ENCODE measurements at regions not wholly inside any gene's neighbourhood (a gene's known extent, or its start where the extent isn't known, plus 50 kb on each side); places are given as distances from the start of the nearest gene placed in this dataset.

GRCh38 chr13:63636316-63636993, 2220.8 kb upstream of the PCDH20 start:
- TF ChIP-seq POLR2AphosphoS5 (IDR thresholded peaks at IDR 0.05; ENCODE audit: low read length) (no peak), RELA (IDR thresholded peaks at IDR 0.05; ENCODE audit: borderline replicate concordance, partially characterized antibody) (no peak), CBX5 (IDR thresholded peaks at IDR 0.05; ENCODE audit: low read depth) (no peak), CEBPB (IDR thresholded peaks at IDR 0.05; ENCODE audit: borderline replicate concordance in 1 of 2, low read depth in 2 of 2, low read length in 2 of 2) (no peak), SRF (IDR thresholded peaks at IDR 0.05; ENCODE audit: low read depth in 2 of 2, low read length in 2 of 2) (no peak), POLR2A (IDR thresholded peaks at IDR 0.05; ENCODE audit: low read depth, low read length) (no peak), MXI1 (IDR thresholded peaks at IDR 0.05; ENCODE audit: low read depth, low read length) (no peak), EZH2 (IDR thresholded peaks at IDR 0.05; ENCODE audit: borderline replicate concordance, control insufficient read depth, low read depth, low read length) (no peak), GABPA (IDR thresholded peaks at IDR 0.05; ENCODE audit: low read depth) (no peak)
